ENCODE measurements at regions not wholly inside any gene's neighbourhood (a gene's known extent, or its start where the extent isn't known, plus 50 kb on each side); places are given as distances from the start of the nearest gene placed in this dataset.
A peak's percentile ranks its signal among the peaks of the same experiment; 100 is the strongest.

DNA sequence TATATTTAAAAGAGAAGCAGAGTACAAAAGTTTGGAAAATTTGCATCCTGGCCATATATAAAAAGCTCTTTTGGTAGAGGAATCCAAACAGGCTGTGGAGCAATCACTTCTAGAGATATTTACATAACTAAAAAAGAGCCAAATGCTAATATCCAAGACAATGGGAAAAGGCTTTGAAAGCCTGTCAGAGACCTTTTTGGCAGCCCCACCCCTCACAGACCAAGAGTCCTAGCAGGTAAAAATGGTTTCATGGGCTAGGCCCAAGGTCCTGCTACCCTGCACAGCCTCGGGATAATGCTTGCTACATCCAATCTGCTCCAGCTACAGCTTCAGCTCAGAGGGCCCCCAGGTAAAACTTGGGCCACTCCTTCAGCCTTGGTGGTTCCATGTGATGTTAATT lies 430.2 kb upstream of the KCND2 start:
- Histone ChIP-seq H3K4me3 (ENCODE audit: low read length) (no peak overlapping the region), H3K9me3 (ENCODE audit: insufficient read depth, low read length) (no peaks in the 10 kb centered on the region), H3K79me2 (ENCODE audit: low read length) (no peaks in the 10 kb centered on the region), H2AFZ (ENCODE audit: low read depth, low read length) (0 out of 2 replicates have a peak overlapping the region, but pooled peaks have one; percentile 12), H3K27me3 (ENCODE audit: low read depth, low read length) (no peaks in the 10 kb centered on the region), H3K9ac (ENCODE audit: low read length) (no peak overlapping the region), H3K36me3 (replicated peaks; ENCODE audit: low read depth, low read length) (no peaks in the 10 kb centered on the region), H4K20me1 (ENCODE audit: insufficient read depth, low read length) (no peaks in the 10 kb centered on the region), H3K4me1 (ENCODE audit: low read length) (peaks cover 6% of the 10 kb centered on the region; the same call in 1 of the 2 replicates), H3K4me2 (ENCODE audit: low read length) (no peak overlapping the region), H3K27ac (ENCODE audit: low read length) (no peak overlapping the region)
- TF ChIP-seq CTCF (IDR thresholded peaks at IDR 0.05; ENCODE audit: low read depth, low read length) (no peak), EZH2phosphoT487 (IDR thresholded peaks at IDR 0.05; ENCODE audit: low read depth) (no peak)

- Histone ChIP-seq H3K27me3 (ENCODE audit: low read depth, low read length) (no peaks in the 10 kb centered on the region), H3K27ac (ENCODE audit: low read length) (no peak overlapping the region), H3K79me2 (ENCODE audit: low read length) (no peaks in the 10 kb centered on the region), H4K20me1 (ENCODE audit: insufficient read depth, low read length) (no peaks in the 10 kb centered on the region), H3K9me3 (ENCODE audit: insufficient read depth, low read length) (no peaks in the 10 kb centered on the region), H3K4me3 (ENCODE audit: low read length) (no peak overlapping the region), H3K4me1 (ENCODE audit: low read length) (no peaks in the 10 kb centered on the region), H2AFZ (ENCODE audit: low read depth, low read length) (no peak overlapping the region), H3K9ac (ENCODE audit: low read length) (no peak overlapping the region), H3K36me3 (replicated peaks; ENCODE audit: low read depth, low read length) (no peaks in the 10 kb centered on the region), H3K4me2 (ENCODE audit: low read length) (no peak overlapping the region)
- TF ChIP-seq EZH2phosphoT487 (IDR thresholded peaks at IDR 0.05; ENCODE audit: low read depth) (no peak), CTCF (IDR thresholded peaks at IDR 0.05; ENCODE audit: low read depth, low read length) (no peak)
These were observed 411.6 kb upstream of the KCND2 start for GRCh38 chr7:119861385-119861784.

GRCh38 chr7:119868387-119868786 lies 404.6 kb upstream of the KCND2 start:
- no peak overlapping the region for H3K9ac ChIP-seq (ENCODE audit: low read length)
- no peaks in the 10 kb centered on the region for H4K20me1 ChIP-seq (ENCODE audit: insufficient read depth, low read length)
- H3K4me3 ChIP-seq (ENCODE audit: low read length): no peak overlapping the region
- TF ChIP-seq CTCF (IDR thresholded peaks at IDR 0.05; ENCODE audit: low read depth, low read length): no peak
- TF ChIP-seq EZH2phosphoT487 (IDR thresholded peaks at IDR 0.05; ENCODE audit: low read depth): no peak
- no peaks in the 10 kb centered on the region for H3K79me2 ChIP-seq (ENCODE audit: low read length)
- H3K36me3 ChIP-seq (replicated peaks; ENCODE audit: low read depth, low read length): no peaks in the 10 kb centered on the region
- H2AFZ ChIP-seq (ENCODE audit: low read depth, low read length): no peak overlapping the region
- no peaks in the 10 kb centered on the region for H3K4me1 ChIP-seq (ENCODE audit: low read length)
- H3K4me2 ChIP-seq (ENCODE audit: low read length): no peak overlapping the region
- no peaks in the 10 kb centered on the region for H3K9me3 ChIP-seq (ENCODE audit: insufficient read depth, low read length)
- no peak overlapping the region for H3K27ac ChIP-seq (ENCODE audit: low read length)
- no peaks in the 10 kb centered on the region for H3K27me3 ChIP-seq (ENCODE audit: low read depth, low read length)

DNA sequence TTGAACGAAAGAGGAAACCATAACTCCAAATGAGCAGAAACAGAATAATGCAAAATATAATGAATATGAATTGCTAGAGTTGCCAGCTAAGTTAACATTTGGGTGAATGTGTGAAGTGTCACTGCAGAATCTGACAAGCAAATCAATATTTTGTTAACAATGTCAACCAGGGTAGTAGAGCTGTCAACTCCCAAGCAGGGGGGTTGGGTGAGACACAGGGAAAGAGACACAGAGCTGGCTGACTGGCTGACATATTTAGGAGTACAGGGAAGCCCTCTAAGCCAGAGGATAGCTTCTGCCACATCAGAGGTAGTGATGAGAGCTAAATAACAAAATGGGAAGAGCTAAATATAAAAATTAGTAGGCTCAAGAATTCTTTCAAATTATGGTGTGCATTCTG lies 393.1 kb upstream of the KCND2 start:
- no peaks in the 10 kb centered on the region for H3K36me3 ChIP-seq (replicated peaks; ENCODE audit: low read depth, low read length)
- TF ChIP-seq CTCF (IDR thresholded peaks at IDR 0.05; ENCODE audit: low read depth, low read length) (no peak), EZH2phosphoT487 (IDR thresholded peaks at IDR 0.05; ENCODE audit: low read depth) (no peak)
- no peak overlapping the region for H3K4me3 ChIP-seq (ENCODE audit: low read length)

More for the DNA sequence above, 393.1 kb upstream of the KCND2 start:
- Histone ChIP-seq H3K4me1 (ENCODE audit: low read length) (no peaks in the 10 kb centered on the region), H4K20me1 (ENCODE audit: insufficient read depth, low read length) (no peaks in the 10 kb centered on the region), H3K27ac (ENCODE audit: low read length) (no peak overlapping the region), H2AFZ (ENCODE audit: low read depth, low read length) (no peak overlapping the region), H3K9ac (ENCODE audit: low read length) (no peak overlapping the region), H3K4me2 (ENCODE audit: low read length) (no peak overlapping the region), H3K27me3 (ENCODE audit: low read depth, low read length) (no peaks in the 10 kb centered on the region), H3K79me2 (ENCODE audit: low read length) (no peaks in the 10 kb centered on the region), H3K9me3 (ENCODE audit: insufficient read depth, low read length) (no peaks in the 10 kb centered on the region)

All from OCI-LY3 (cell line).